Lower leg skin (tissue), 4 donors: ENCODE measurements at regions not wholly inside any gene's neighbourhood (a gene's known extent, or its start where the extent isn't known, plus 50 kb on each side); places are given as distances from the start of the nearest gene placed in this dataset.
"Not testable (repeated sequence)": the region's sequence is repeated elsewhere in the genome, so short reads cannot be mapped to it uniquely, and the experiment has no call there.

Source experiments
- DNase-seq, 2 donors: peaks; one replicate each; pipeline ENCODE4 v3.0.0-alpha.2; 2019; ENCODE audit warnings: low spot score in 2 of 2
- H3K4me3 ChIP-seq: fragments of 200-600 bp; sonication (generic); 2 replicates; pipeline ENCODE4 v1.5.1; 2017; ENCODE audit warnings: mild to moderate bottlenecking, low read depth; ENCODE audit not compliant: poor library complexity, severe bottlenecking
- POLR2A ChIP-seq, 2 donors: fragments of 450-650 bp; IDR thresholded peaks; one replicate each; pipeline ENCODE4 v1.6.1; 2016 to 2017; ENCODE audit warnings: antibody characterized with exemption in 2 of 2, mild to moderate bottlenecking in 1 of 2, moderate library complexity in 1 of 2
- WGBS, 2 donors: methylation state at CpG; one replicate each; pipeline ENCODE4 v1.1.5; 2018; 5-methylcytosine and 5-hydroxymethylcytosine counted together
- intact Hi-C: fragments of 100-400 bp; cut with DNase I; formaldehyde crosslinking; loops from one replicate; pipeline ENCODE4 v1.15.0; 2023; ENCODE audit warnings: low total_unique reads
- TF ChIP-seq, protein P1 (sequence below), 3 donors: fragments of 450-650 bp; IDR thresholded peaks; one replicate each; pipeline ENCODE4 v1.5.1; 2016; ENCODE audit warnings: antibody characterized with exemption in 3 of 3, mild to moderate bottlenecking in 3 of 3, moderate library complexity in 2 of 3

DNA sequence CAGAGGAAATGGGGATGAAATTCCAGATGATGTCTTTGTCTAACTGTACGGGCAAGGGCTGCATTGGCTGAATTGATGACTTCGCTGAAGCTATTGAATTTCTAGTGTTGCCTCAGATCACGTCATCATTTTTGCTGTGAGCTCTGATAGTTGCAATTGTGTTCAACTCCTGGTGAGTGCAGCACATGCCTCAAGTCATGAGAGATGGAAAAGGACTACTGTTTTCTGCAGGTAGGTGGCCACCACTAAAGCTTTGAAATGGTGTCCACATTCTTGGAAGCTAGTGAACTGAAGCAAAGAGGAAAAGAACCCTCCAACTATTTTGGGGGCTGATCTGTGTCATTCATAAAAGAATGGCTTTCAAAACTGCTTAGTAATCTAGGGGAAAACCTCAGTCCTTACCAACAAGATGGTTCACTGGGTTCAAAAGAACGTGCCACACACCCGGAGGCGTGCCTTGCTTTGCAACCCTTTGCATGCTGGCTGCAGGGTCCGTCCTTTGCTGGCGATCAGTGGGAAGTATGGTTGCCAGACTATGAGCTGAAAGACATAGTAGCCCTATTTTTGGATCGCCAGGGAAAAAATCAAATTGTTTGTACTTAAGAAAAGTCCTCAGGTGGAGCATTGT lies 88.1 kb upstream of the STOX2 start:
- no peak overlapping the region for H3K4me3 ChIP-seq
- TF ChIP-seq POLR2A (IDR thresholded peaks at IDR 0.05) = no peak
- TF ChIP-seq, protein P1, sequence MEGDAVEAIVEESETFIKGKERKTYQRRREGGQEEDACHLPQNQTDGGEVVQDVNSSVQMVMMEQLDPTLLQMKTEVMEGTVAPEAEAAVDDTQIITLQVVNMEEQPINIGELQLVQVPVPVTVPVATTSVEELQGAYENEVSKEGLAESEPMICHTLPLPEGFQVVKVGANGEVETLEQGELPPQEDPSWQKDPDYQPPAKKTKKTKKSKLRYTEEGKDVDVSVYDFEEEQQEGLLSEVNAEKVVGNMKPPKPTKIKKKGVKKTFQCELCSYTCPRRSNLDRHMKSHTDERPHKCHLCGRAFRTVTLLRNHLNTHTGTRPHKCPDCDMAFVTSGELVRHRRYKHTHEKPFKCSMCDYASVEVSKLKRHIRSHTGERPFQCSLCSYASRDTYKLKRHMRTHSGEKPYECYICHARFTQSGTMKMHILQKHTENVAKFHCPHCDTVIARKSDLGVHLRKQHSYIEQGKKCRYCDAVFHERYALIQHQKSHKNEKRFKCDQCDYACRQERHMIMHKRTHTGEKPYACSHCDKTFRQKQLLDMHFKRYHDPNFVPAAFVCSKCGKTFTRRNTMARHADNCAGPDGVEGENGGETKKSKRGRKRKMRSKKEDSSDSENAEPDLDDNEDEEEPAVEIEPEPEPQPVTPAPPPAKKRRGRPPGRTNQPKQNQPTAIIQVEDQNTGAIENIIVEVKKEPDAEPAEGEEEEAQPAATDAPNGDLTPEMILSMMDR (IDR thresholded peaks at IDR 0.05) = no peak
- intact Hi-C loops = no loop called here
- DNase-seq = no peak
- WGBS, 2 donors = 56 to 63% methylated on average over 9 of the region's 9 CpGs

DNA sequence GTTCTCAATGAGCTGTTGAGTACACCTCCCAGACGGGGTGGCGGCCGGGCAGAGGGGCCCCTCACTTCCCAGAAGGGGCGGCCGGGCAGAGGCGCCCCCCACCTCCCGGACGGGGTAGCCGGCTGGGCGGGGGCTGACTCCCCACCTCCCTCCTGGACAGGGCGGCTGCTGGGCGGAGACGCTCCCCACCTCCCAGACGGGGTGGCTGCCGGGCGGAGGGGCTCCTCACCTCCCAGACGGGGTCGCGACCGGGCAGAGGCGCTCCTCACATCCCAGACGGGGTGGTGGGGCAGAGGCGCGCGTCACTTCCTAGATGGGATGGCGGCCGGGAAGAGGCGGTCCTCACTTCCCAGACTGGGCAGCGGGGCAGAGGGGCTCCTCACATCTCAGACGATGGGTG lies 86.5 kb upstream of the STOX2 start:
- intact Hi-C loops = not testable (repeated sequence)

DNA sequence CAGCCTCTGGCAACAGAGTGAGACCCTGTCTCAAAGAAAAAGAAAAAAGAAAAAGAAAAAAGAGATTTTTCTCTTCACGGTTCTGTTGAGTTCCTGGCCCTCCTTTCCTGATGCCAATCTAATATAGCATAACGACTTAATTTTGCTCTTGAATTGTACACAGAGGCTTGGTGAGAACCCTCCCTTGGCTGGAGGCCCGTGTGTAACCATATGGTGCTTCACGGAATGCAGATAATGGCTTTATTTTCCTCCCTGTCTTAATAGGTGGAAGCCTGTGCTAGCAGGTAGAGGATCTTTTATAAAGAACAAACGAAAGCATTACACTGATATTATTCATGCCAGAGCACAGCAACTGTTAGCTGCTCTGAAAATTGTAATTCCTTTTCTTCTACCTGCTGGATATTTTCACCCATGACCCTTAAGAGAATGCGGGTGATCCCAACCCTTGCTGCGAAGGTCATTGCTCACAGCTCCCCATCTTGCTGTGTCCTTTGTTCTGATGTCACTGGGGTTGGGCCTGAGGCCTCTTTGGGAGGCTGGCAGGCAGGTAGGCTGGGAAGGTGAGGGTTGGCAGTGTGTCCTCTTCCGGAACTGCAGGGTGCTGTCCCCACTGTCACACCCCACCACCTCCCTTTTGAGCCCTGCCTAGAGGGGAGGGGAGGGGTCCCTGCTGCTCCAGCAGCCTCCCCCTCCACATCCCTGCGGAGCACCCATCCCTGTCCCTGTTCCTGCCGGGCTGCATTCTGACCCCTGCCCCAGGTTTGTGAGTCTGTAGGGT lies 83.8 kb upstream of the STOX2 start:
- intact Hi-C loops = no loop called here
- H3K4me3 ChIP-seq = no peak overlapping the region
- no peak for TF ChIP-seq POLR2A (IDR thresholded peaks at IDR 0.05)
- TF ChIP-seq, protein P1 (IDR thresholded peaks at IDR 0.05) = no peak
- WGBS, 2 donors = 59 to 61% methylated on average over 10 of the region's 10 CpGs
- DNase-seq = no peak

More for the DNA sequence above, 86.5 kb upstream of the STOX2 start:
- WGBS, 2 donors = 97 to 98% methylated on average over 29 to 30 of the region's 30 CpGs
- not testable (repeated sequence) for DNase-seq, H3K4me3 ChIP-seq

DNA sequence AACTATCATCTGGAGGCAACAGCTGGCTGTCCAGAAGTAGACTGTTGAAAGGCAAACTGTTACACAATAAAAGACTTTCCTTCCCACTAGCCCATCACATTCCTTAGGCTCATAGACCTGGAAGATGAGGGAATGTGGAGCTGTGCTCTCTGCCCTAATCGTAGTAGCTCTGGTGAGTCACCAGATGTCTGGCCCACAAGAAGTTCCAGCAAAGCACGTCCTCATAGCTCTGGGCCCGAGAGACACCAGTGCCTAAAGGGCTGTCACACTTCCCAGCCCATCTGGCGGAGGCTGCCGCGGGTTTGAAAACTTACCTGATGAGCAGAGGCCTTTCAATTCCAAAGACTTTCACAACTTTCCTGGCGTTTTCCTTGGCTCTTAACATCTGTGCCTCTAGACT lies 81.7 kb upstream of the STOX2 start:
- WGBS, 2 donors = 8 to 12% methylated on average over 6 of the region's 7 CpGs
- no peak for TF ChIP-seq POLR2A (IDR thresholded peaks at IDR 0.05)
- TF ChIP-seq, protein P1 (IDR thresholded peaks at IDR 0.05) = no peak
- intact Hi-C loops = no loop called here
- DNase-seq = peak in 1 of 2 donors; percentile 47
- H3K4me3 ChIP-seq = no peak overlapping the region

DNA sequence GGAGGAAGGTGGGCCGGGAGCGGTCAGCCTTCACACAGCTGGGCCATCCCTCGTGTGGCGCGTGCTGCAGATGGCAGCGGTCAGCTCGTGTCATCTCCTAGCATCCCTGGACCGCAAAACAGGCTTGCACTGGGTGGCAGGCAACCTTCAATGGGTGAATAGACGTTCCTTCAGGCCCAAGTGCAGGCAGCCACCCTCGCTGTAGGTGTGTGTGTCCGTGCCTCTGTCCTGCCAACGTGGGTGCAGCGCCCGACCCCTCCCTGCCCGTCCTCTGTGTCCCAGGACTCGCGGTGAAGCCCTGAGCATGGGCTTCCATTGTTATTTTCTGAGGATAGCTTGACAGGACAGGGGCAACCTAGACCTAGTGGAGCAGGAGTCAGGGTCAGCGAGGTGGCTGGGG lies 79.8 kb upstream of the STOX2 start:
- WGBS, 2 donors = 94 to 96% methylated on average over 13 to 18 of the region's 18 CpGs
- no peak overlapping the region for H3K4me3 ChIP-seq
- intact Hi-C loops = no loop called here
- no peak for TF ChIP-seq POLR2A (IDR thresholded peaks at IDR 0.05)
- TF ChIP-seq, protein P1 (IDR thresholded peaks at IDR 0.05) = no peak
- DNase-seq = no peak

DNA sequence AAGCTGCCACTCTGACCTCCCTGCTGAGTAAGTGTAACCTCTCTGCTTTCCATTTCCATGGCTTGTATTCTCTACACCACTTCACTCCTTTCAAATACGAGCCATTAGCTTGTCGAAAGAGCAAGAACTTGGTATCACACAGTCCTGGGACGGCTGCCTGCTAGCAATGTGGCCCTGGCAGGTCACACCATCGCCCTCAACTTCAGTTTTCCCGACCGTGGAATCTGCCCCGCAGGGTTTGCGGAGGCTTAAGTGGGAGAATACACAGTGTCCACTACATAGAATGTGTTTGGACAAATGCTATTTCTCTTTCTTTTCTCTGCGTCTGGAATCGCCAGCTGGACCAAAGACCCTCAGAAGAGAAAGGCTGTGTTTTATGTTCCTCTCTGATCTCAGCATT lies 78.6 kb upstream of the STOX2 start:
- intact Hi-C loops = no loop called here
- DNase-seq = no peak
- no peak overlapping the region for H3K4me3 ChIP-seq
- WGBS, 2 donors = 88 to 94% methylated on average over 10 of the region's 10 CpGs
- TF ChIP-seq, protein P1 (IDR thresholded peaks at IDR 0.05) = no peak
- no peak for TF ChIP-seq POLR2A (IDR thresholded peaks at IDR 0.05)
